GM19463 (cell line): ENCODE measurements at regions not wholly inside any gene's neighbourhood (a gene's known extent, or its start where the extent isn't known, plus 50 kb on each side); places are given as distances from the start of the nearest gene placed in this dataset.
"Not testable (repeated sequence)": the region's sequence is repeated elsewhere in the genome, so short reads cannot be mapped to it uniquely, and the experiment has no call there.

Source experiments
- ATAC-seq: cut with Tn5 transposase; IDR thresholded peaks from one replicate; pipeline ENCODE4 v1.9.1; 2021; ENCODE audit warnings: mild to moderate bottlenecking, moderate library complexity; ENCODE audit not compliant: unreplicated experiment

- no peak for ATAC-seq
These were observed 74.6 kb downstream of the TRIM42 start for GRCh38 chr3:140752499-140752898.

DNA sequence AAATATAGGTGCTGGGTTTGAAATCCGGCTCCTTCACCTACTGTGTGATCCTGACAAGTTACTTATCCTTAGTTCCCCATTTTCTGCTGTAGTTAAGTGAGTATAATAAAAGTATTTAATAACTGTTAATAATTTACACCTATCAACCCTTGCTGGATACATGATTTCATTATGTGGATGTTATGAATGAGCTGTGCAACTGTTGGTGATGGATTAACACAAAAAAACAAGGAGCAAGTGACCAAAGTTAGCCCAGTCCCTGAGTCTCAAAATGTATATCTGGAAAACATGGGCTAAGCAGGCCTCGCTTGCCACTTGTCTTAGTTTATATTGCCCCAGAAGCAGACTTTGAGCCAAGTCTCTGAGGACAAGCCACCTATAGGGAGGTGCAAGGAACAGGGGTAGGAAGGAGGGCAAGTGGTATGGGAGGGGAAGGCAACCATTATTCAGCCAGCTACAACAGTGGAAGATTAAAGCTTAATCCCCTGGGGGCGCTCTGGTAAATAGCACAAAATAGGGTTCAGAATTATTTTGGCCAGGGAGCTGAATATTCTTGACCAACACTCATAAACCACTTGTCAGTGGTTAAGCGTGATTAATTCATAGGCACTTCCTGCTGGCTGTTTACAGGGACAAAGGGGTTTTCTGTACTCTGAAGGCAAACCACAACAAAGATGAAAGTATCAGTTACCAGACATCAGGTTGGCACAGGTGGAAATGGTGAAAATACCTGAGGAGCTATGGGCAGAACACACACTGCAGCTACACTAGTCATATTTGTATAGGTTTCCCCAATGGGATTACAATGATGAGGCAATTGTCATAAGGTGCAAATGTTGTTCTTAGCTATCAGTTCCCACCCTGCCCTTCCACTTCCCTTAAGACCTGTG is 76.2 kb downstream of the TRIM42 start:
- ATAC-seq = peak; percentile 63

- no peak for ATAC-seq
These were observed 77.1 kb downstream of the TRIM42 start for GRCh38 chr3:140754936-140755335.

DNA sequence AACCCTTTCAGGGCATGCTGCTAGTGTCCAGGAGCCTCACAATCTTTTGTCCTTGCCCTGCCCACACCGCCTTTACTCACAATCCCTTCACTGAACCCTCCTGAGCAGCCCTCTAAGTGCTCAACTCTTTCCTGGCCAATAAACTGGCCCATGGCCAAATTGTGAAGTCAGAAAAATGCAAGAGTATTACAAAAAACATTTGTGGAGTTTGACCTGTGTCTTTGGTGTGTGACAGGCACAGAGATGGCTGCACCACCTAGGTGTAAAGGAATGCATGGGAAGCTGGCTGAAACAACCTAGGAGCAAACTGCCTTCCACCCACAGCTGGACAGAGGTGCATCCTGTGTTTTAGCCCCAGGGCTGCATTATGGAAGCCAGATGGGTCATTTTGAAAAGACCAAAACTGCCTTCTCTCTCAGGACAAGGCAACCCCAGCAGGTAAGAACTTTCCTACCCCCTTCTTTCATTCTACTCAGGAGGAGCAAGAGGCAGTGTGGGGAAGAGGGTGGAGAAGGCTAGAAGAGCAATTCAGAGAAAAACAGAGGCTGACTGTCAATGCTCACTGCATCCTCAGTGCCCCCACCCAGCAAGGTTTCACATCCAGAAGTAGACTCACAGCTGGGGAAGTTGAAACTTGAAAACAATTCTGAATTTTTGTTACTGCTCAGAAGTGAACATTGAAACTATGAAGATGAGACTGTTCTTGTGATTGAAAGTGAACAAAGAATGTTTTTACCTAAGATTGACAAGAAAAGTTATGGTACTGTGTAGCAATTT is 78.6 kb downstream of the TRIM42 start:
- ATAC-seq = peak; percentile 64

GRCh38 chr3:140758791-140759444 is 81.1 kb downstream of the TRIM42 start:
- ATAC-seq = no peak

- ATAC-seq = no peak
These were observed 82.6 kb downstream of the TRIM42 start for GRCh38 chr3:140760324-140761075.

- ATAC-seq = no peak
These were observed 83.3 kb downstream of the TRIM42 start for GRCh38 chr3:140761076-140761639.

- ATAC-seq = no peak
These were observed 84.9 kb downstream of the TRIM42 start for GRCh38 chr3:140762746-140763145.

DNA sequence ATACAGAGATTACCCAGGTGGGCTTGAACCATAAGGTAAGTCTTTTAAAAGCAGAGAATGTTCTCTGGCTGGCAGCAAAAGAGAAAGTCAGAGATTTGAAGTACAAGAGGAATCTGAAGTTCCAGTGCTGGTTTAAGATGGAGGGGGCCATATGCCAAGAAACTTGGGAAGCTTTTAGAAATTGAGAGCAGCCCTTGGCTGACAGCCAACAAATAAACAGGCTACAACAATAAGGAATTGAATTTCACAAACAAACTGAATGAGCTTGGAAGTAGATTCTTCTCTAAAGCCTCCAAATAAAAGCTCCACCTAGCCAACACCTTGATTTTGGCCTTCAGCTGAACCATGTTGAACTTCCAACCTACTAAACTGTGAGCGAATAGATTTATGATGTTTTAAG is 85.7 kb downstream of the TRIM42 start:
- no peak for ATAC-seq

DNA sequence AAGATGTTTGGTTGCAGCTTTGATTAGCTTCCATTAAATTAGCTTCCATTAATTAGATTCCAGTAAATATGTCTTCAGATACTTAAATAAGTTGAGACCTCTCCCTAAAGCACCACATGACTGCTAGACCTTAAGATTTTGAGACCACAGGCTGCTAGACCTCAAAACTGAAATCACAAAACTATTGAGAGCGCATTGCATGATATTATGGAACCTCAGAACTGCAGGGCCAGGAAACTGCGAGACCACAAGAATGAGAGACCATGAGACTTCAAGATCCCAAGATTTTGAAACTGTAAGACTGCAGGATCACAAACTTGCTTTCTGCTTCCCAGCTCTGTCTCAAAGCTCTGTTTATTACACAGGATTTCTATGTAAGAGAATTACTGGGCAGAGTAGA is 87.4 kb downstream of the TRIM42 start:
- no peak for ATAC-seq

DNA sequence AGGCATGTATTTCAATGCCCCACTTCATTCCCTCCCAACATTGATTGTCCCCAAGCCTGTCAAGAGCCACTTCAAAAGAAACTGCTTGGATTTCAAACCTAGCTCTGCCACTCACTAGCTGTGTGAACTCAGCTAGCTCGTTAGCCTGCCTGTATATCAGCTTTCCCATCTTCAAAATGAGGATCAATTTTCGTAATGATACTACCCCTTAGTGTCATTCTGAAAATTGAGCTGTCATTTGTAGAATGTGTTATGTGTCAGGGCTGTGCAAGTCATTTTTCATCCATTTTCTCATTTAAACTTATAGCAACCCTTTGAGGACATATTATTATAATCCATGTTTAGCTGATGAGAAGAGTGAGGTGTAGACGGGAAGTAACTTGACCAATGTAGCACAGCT is 88.6 kb downstream of the TRIM42 start:
- no peak for ATAC-seq

DNA sequence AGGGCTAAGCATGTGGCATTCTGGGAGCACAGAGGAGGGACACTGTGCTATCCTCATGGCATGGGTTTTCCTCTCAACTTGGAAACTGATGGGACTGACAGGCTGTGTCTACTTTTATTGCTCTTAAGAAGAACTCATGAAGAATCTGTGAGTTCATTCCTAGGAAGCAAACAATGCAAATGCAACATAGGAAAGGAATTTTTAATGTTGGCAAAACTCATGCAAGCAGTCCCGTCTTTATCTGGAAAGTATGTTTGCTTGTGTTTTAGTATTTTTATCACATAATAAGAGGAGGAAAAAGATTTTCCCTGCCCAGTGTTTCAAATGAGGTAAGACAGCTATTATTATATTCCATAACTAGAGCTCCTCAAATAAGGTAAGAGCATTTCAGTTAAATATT is 89.7 kb downstream of the TRIM42 start:
- ATAC-seq = no peak

- no peak for ATAC-seq
These were observed 91.1 kb downstream of the TRIM42 start for GRCh38 chr3:140768941-140769340.

DNA sequence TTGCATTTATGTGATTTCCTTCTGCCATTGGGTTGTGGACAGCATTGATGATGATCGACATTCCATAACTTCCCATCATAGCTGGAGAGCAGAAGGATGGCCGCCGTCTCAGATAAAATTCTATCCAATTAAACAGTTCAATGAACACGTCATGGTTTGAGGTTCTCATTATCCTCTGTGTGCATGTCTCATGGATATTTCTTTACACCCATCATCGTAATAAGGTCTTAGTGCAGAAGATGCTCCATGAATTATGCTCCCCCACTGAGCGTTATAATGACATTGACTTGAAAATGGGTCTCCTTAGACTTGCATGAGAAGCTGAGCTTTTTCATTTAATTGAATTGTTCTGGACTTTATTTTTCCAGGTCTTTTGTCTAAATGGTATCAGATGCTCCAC is 92.1 kb downstream of the TRIM42 start:
- no peak for ATAC-seq

DNA sequence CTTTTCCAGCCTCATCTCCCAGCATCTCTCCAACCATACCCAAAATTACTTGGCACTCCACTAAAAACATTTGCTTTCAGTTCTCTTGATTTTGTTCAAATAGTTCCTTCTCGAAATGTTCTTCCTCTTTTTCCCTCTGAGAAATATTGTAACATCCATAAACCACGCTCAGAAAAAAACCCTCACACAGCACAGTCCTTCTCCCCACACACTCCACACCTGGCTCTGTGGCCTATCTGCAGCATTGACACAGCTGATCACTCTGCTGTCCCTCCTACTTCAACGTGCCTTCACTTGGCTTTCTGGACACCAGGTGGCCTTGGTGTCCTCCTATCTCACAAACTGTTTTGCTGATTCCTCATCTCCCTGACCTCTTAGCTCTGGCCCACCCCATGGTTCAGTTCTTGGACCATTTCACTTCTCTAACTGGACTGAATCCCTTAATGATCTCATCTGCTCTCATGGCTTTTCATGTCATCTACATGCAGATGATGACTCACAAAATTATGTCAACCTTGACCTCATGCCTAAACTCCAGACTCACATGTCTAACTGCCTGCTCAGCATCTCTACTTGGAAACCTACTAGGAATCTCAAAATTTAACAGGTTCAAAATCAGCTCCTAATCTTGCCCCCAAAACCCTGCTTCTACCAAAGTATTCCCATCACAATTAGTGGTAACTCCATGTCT is 93.3 kb downstream of the TRIM42 start:
- ATAC-seq = no peak

DNA sequence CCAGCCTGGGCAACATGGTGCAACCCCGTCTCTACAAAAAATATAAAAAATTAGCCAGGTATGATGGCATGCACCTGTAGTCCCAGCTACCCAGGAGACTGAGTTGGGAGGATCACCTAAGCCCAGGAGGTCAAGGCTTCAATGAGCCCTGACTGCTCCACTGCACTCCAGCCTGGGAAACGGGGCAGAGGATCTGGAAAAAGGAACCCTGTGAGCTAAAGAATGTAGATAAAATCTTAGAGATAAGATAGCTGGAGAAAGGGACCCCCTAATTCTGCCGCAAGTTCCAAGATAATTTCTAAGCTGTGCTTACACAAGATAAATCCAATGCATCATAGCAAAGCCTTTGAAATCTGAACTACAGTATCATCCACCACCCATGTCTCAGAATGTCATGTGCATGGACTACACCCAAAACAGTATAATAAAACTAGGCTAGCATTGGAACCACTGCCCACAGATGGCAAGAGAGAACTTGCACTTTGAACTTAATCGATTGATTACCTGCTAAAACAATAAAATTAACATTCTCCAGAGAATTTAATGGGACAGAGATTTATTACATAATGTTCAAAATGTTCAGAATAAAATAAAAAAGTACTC is 99.9 kb downstream of the TRIM42 start:
- ATAC-seq = no peak

GRCh38 chr3:140791368-140791767 is 113.5 kb downstream of the TRIM42 start:
- no peak for ATAC-seq

GRCh38 chr3:140794507-140794906 is 116.6 kb downstream of the TRIM42 start:
- no peak for ATAC-seq

DNA sequence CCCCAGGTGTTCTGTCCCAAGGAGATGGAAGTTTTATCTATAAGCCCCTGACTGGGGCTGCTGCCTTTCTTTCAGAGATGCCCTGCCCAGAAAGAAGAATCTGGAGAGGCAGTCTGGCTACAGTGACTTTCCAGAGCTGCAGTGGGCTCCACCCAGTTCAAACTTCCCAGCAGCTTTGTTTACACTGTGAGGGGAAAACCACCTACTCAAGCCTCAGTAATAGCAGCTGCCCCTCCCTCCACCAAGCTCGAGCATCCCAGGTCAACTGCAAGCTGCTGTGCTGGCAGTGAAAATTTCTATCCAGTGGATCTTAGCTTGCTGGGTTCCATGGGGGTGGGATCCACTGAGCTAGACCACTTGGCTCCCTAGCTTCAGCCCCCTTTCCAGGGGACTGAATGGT is 125.0 kb downstream of the TRIM42 start:
- not testable (repeated sequence) for ATAC-seq

DNA sequence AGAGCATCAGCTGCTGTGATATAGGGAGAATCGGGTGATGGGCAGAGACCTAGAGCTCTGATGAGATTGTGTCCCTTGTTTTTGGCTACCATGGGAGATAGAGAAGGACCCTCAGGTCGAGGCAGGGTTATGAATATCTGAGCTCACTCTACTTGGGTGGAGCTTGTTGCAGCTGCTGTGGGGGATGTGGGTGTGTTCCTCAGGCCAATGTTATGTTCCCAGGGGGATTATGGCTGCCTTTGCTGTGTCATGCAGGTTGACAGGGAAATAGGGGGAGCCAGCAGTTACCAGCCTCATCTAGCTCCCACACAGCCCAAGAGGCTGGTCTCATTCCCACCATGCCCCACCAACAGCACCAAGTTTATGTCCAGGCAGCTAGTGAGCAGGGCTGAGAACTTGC is 131.5 kb downstream of the TRIM42 start:
- no peak for ATAC-seq
